WI38 (cell line): ENCODE measurements at regions not wholly inside any gene's neighbourhood (a gene's known extent, or its start where the extent isn't known, plus 50 kb on each side); places are given as distances from the start of the nearest gene placed in this dataset.

ENCODE experiments used
- H3K4me3 ChIP-seq: 2 replicates; pipeline ENCODE4 v1.5.1; 2011; ENCODE audit warnings: low read depth, mild to moderate bottlenecking, control low read depth, low read length
- TF ChIP-seq, protein P1 (sequence below): IDR thresholded peaks from 2 replicates; pipeline ENCODE4 v1.5.1; 2012; ENCODE audit warnings: low read depth, mild to moderate bottlenecking, control low read depth, low read length

DNA sequence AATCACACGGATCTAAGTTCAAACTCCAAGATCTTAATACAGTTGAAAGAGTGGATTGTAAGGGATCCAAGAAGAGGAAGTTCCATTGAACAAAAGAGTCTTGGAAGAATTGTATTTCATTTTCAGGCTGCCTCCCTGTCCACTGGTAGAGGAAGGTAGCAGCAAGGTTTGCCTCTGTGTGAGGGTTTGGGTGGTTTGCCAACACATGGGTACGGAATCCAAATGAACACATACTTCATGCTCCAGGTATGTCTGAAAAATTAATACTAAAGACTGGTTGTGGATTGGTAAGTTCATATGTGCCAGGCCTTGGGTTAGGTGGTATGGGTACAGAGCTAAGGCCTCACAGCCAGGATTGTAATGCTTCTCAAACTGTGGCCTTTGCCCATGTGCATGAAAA, 523.6 kb upstream of the BOD1L1 start:
- H3K4me3 ChIP-seq, result no peak overlapping the region
- TF ChIP-seq, protein P1, sequence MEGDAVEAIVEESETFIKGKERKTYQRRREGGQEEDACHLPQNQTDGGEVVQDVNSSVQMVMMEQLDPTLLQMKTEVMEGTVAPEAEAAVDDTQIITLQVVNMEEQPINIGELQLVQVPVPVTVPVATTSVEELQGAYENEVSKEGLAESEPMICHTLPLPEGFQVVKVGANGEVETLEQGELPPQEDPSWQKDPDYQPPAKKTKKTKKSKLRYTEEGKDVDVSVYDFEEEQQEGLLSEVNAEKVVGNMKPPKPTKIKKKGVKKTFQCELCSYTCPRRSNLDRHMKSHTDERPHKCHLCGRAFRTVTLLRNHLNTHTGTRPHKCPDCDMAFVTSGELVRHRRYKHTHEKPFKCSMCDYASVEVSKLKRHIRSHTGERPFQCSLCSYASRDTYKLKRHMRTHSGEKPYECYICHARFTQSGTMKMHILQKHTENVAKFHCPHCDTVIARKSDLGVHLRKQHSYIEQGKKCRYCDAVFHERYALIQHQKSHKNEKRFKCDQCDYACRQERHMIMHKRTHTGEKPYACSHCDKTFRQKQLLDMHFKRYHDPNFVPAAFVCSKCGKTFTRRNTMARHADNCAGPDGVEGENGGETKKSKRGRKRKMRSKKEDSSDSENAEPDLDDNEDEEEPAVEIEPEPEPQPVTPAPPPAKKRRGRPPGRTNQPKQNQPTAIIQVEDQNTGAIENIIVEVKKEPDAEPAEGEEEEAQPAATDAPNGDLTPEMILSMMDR, result no peak

DNA sequence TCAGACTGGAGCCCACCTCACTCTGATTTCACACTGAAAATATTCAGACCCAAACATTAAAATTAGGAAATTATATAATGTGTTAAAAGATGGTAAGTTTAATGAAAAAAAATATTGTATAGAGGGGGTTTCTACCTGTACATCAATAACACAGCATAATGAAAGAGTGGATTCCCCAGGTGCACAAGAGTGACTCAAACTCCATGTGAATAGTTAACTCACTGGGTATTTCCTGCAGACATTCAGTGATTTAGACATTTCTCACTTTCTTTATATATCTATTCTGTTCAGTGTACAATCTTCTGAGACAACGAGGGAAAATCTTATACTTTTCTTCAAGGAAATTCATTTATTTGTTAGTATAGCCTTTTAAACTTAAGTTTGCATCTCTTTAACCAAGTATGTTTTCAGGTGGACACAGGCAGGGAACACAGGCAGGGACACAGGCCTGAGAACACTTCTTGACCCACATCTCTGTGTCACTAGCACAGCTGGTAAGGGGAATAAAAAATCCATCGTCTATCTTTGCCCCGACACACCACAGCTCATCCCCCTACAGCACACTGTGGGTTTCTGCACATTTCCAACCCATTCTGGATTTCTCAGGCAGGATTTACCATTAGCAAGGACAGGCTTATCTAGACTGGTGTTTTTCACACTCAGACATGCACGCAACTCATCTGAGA, 525.5 kb upstream of the BOD1L1 start:
- no peak overlapping the region for H3K4me3 ChIP-seq
- TF ChIP-seq, protein P1, result no peak

DNA sequence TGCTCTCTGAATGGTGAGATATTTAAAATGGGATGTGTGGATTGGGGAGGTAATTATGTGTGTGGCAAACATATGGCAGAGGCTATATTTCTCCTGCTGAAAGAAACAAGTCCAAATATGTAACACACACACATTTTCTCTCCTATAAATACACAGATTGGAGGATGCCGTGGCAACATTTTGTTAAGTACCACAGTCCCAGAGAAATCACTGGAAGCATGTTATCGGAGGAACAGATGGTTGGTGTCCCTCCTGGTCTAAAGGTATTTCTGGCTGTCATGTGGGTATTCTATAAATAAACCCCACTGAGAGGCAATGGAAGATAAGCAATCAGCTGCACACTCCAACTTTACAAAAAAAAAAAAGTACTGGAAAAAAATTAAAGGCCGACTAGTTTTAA, 528.3 kb upstream of the BOD1L1 start:
- TF ChIP-seq, protein P1, result no peak
- no peak overlapping the region for H3K4me3 ChIP-seq

DNA sequence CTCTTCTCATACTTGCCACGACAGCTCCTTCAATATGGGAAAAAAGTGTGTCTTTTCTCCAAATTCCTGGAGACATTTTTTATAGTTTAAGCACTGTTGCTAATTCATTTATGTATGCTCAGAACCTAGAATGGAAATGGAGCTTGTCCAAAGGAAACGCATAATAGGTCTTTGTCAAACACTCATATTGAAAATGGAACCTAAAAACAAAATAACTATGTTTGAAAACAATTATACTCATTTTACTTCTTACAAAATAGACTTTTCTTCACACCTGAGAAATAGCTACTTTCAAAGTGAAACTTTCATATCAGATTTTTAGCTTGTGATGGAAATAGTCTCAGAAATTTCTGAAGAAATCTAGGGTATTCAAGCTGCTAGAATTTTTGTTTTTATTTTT, 529.7 kb upstream of the BOD1L1 start:
- TF ChIP-seq, protein P1, result no peak
- no peak overlapping the region for H3K4me3 ChIP-seq

DNA sequence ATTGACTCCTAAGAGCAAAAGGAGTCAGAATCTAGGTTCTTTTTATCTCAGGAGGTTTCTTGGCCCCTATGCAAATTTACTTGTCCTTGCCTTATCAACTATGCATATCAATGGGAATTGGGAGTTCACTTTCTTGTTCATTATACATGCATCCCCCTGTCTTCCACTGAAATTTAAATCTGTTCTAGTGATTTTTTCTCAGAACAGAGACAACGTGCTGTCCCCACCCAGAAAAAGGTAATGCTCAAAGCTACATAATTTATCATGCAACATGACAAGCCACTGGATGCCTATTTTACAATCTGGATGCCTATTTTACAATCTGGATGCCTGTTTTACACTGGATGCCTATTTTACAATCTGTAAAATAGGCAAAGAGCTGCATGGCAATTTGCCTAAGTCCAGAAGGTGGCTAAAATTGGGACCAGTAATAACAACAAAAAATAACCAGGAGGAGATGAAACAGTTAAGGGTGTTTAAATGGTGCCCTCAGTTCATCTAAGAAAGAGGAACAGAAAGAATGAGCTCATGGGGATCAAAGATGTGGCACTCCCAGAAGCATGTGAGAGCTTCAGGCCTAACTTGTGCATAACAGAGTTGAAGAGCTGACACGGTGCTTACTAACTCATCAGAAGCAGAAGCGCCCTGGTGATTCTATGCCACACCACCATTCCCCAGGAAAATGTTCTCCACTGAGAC, 537.8 kb upstream of the BOD1L1 start:
- H3K4me3 ChIP-seq, result no peak overlapping the region
- TF ChIP-seq, protein P1, result no peak

DNA sequence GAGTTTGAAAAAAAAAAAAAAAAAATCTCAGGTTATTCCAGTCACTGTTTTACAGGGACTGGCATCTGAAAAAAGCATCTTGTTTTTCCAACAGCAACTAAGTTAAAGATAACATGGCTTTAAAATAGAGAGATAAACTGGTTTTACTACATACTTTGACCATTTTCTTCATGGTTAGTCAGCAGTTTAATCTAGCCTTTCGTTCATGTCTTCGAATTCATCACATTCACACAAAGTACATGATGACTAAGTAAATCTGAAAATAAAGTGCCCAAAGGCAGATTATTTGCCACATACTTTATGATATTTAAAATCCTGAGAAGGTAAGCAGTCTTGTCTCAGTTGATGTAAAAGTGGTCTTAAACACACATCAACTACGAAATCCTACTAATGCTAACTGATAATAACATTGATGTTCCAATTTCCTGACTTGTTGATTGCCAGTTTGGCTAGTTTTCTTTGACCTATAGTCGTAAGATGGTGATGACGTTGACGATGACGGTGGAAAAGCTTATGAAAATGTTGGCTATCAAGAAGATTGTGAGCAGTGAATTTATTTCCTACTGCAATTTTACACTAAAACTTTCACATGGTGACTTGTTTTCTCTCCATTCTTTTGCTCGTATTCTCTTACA, 540.5 kb upstream of the BOD1L1 start:
- H3K4me3 ChIP-seq, result no peak overlapping the region

More for the DNA sequence above, 540.5 kb upstream of the BOD1L1 start:
- TF ChIP-seq, protein P1, result no peak
